ENCODE measurements at regions not wholly inside any gene's neighbourhood (a gene's known extent, or its start where the extent isn't known, plus 50 kb on each side); places are given as distances from the start of the nearest gene placed in this dataset.

GRCh38 chr7:47000561-47000960 lies 581.4 kb downstream of the TNS3 start:
- Histone ChIP-seq H3K4me1 (ENCODE audit: control insufficient read depth in 2 of 3, insufficient read depth in 2 of 3, low read depth in 1 of 3, low read length in 3 of 3) (no peaks in the 10 kb centered on the region), H3K36me3 (ENCODE audit: control insufficient read depth in 2 of 3, insufficient read depth in 3 of 3, low read length in 3 of 3) (no peaks in the 10 kb centered on the region), H3K4me3 (ENCODE audit: low read length in 3 of 3) (no peak overlapping the region), H3K9me3 (ENCODE audit: control insufficient read depth in 2 of 3, insufficient read depth in 1 of 3, low read length in 3 of 3) (no peaks in the 10 kb centered on the region), H3K27ac (ENCODE audit: low read depth in 2 of 2, low read length in 2 of 2) (no peak overlapping the region), H3K27me3 (ENCODE audit: control insufficient read depth, insufficient read depth, low read length) (no peaks in the 10 kb centered on the region), H3K9ac (ENCODE audit: low read length in 3 of 3) (no peak overlapping the region)
- intact Hi-C loops (cut with DNase I) = no loop called here
- FAIRE-seq (no peak), DNase-seq (no peak)
- TF ChIP-seq CTCF (IDR thresholded peaks at IDR 0.05; ENCODE audit: borderline replicate concordance, extremely low read depth, insufficient read depth) = no peak

- FAIRE-seq (no peak), DNase-seq (no peak)
- no peak for TF ChIP-seq CTCF (IDR thresholded peaks at IDR 0.05; ENCODE audit: borderline replicate concordance, extremely low read depth, insufficient read depth)
- no peaks in the 10 kb centered on the region for H3K4me1 ChIP-seq (ENCODE audit: control insufficient read depth in 2 of 3, insufficient read depth in 2 of 3, low read depth in 1 of 3, low read length in 3 of 3)
- H3K27ac ChIP-seq (ENCODE audit: low read depth in 2 of 2, low read length in 2 of 2) = no peak overlapping the region
- no peak overlapping the region for H3K4me3 ChIP-seq (ENCODE audit: low read length in 3 of 3)
- H3K9ac ChIP-seq (ENCODE audit: low read length in 3 of 3) = no peak overlapping the region
- H3K36me3 ChIP-seq (ENCODE audit: control insufficient read depth in 2 of 3, insufficient read depth in 3 of 3, low read length in 3 of 3) = no peaks in the 10 kb centered on the region
- intact Hi-C loops (cut with DNase I) = no loop called here
- H3K9me3 ChIP-seq (ENCODE audit: control insufficient read depth in 2 of 3, insufficient read depth in 1 of 3, low read length in 3 of 3) = no peaks in the 10 kb centered on the region
- H3K27me3 ChIP-seq (ENCODE audit: control insufficient read depth, insufficient read depth, low read length) = no peaks in the 10 kb centered on the region
Observed at GRCh38 chr7:46999866-47000265, 582.0 kb downstream of the TNS3 start.

GRCh38 chr7:46996972-46997371 lies 584.9 kb downstream of the TNS3 start:
- no peak overlapping the region for H3K4me3 ChIP-seq (ENCODE audit: low read length in 3 of 3)
- no peak overlapping the region for H3K9ac ChIP-seq (ENCODE audit: low read length in 3 of 3)
- FAIRE-seq = no peak
- TF ChIP-seq CTCF (IDR thresholded peaks at IDR 0.05; ENCODE audit: borderline replicate concordance, extremely low read depth, insufficient read depth) = no peak
- no peaks in the 10 kb centered on the region for H3K27me3 ChIP-seq (ENCODE audit: control insufficient read depth, insufficient read depth, low read length)
- H3K27ac ChIP-seq (ENCODE audit: low read depth in 2 of 2, low read length in 2 of 2) = no peak overlapping the region
- H3K9me3 ChIP-seq (ENCODE audit: control insufficient read depth in 2 of 3, insufficient read depth in 1 of 3, low read length in 3 of 3) = no peaks in the 10 kb centered on the region
- no peak for DNase-seq
- intact Hi-C loops (cut with DNase I) = no loop called here
- H3K4me1 ChIP-seq (ENCODE audit: control insufficient read depth in 2 of 3, insufficient read depth in 2 of 3, low read depth in 1 of 3, low read length in 3 of 3) = no peaks in the 10 kb centered on the region
- no peaks in the 10 kb centered on the region for H3K36me3 ChIP-seq (ENCODE audit: control insufficient read depth in 2 of 3, insufficient read depth in 3 of 3, low read length in 3 of 3)

- H3K9ac ChIP-seq (ENCODE audit: low read length in 3 of 3) = no peak overlapping the region
Observed at GRCh38 chr7:46993396-46993795, 588.5 kb downstream of the TNS3 start.

More at GRCh38 chr7:46993396-46993795, 588.5 kb downstream of the TNS3 start:
- Histone ChIP-seq H3K4me1 (ENCODE audit: control insufficient read depth in 2 of 3, insufficient read depth in 2 of 3, low read depth in 1 of 3, low read length in 3 of 3) (no peaks in the 10 kb centered on the region), H3K9me3 (ENCODE audit: control insufficient read depth in 2 of 3, insufficient read depth in 1 of 3, low read length in 3 of 3) (no peaks in the 10 kb centered on the region), H3K36me3 (ENCODE audit: control insufficient read depth in 2 of 3, insufficient read depth in 3 of 3, low read length in 3 of 3) (no peaks in the 10 kb centered on the region), H3K27me3 (ENCODE audit: control insufficient read depth, insufficient read depth, low read length) (no peaks in the 10 kb centered on the region), H3K4me3 (ENCODE audit: low read length in 3 of 3) (no peak overlapping the region), H3K27ac (ENCODE audit: low read depth in 2 of 2, low read length in 2 of 2) (no peak overlapping the region)
- TF ChIP-seq CTCF (IDR thresholded peaks at IDR 0.05; ENCODE audit: borderline replicate concordance, extremely low read depth, insufficient read depth) = no peak
- FAIRE-seq = no peak
- intact Hi-C loops (cut with DNase I) = no loop called here
- DNase-seq = no peak
